MM.1S (cell line): ENCODE measurements at regions not wholly inside any gene's neighbourhood (a gene's known extent, or its start where the extent isn't known, plus 50 kb on each side); places are given as distances from the start of the nearest gene placed in this dataset.

Experiments used
- DNase-seq: peaks from one replicate; pipeline ENCODE4 v3.0.0-alpha.2; 2015
- H2AFZ ChIP-seq: fragments of 300-600 bp; sonication (generic); 2 replicates; pipeline ENCODE4 v1.6.0; 2016; ENCODE audit warnings: antibody characterized with exemption, low read length
- H3F3A ChIP-seq: fragments of 300-600 bp; sonication (generic); 2 replicates; pipeline ENCODE4 v1.6.1; 2016; ENCODE audit warnings: mild to moderate bottlenecking, antibody characterized with exemption, low read length, moderate library complexity, mixed read lengths; ENCODE audit not compliant: insufficient read depth
- H3K27ac ChIP-seq: fragments of 300-600 bp; sonication (generic); 2 replicates; pipeline ENCODE4 v1.5.1; 2016; ENCODE audit warnings: mild to moderate bottlenecking, low read length
- H3K27me3 ChIP-seq: fragments of 300-600 bp; sonication (generic); replicated peaks from 2 replicates; pipeline ENCODE4 v1.6.0; 2016; ENCODE audit warnings: low read length; ENCODE audit not compliant: insufficient read depth
- H3K36me3 ChIP-seq: fragments of 300-600 bp; sonication (generic); replicated peaks from 2 replicates; pipeline ENCODE4 v1.6.1; 2016; ENCODE audit warnings: mild to moderate bottlenecking, low read length, mixed read lengths; ENCODE audit not compliant: insufficient read depth
- H3K4me1 ChIP-seq: fragments of 300-600 bp; sonication (generic); 2 replicates; pipeline ENCODE4 v1.6.1; 2016; ENCODE audit warnings: low read length, mixed read lengths
- H3K4me2 ChIP-seq: fragments of 300-600 bp; sonication (generic); 2 replicates; pipeline ENCODE4 v1.6.0; 2016; ENCODE audit warnings: low read depth, low read length
- H3K4me3 ChIP-seq: fragments of 300-600 bp; sonication (generic); 2 replicates; pipeline ENCODE4 v1.5.1; 2016; ENCODE audit warnings: low read length, mixed read lengths
- H3K79me2 ChIP-seq: fragments of 300-600 bp; sonication (generic); 2 replicates; pipeline ENCODE4 v1.6.1; 2016; ENCODE audit warnings: mixed run types, low read length, mixed read lengths
- H3K9ac ChIP-seq: fragments of 300-600 bp; sonication (generic); 2 replicates; pipeline ENCODE4 v1.6.1; 2016; ENCODE audit warnings: low read length, mixed read lengths
- H3K9me2 ChIP-seq: fragments of 300-600 bp; sonication (generic); replicated peaks from 2 replicates; pipeline ENCODE4 v1.6.1; 2016; ENCODE audit warnings: mild to moderate bottlenecking, low read length, mixed read lengths; ENCODE audit not compliant: insufficient read depth
- H3K9me3 ChIP-seq: fragments of 300-600 bp; sonication (generic); replicated peaks from 2 replicates; pipeline ENCODE4 v1.6.1; 2016; ENCODE audit warnings: mild to moderate bottlenecking, low read length, mixed read lengths; ENCODE audit not compliant: insufficient read depth
- H4K20me1 ChIP-seq: fragments of 300-600 bp; sonication (generic); 2 replicates; pipeline ENCODE4 v1.6.1; 2016; ENCODE audit warnings: mild to moderate bottlenecking, low read length, moderate library complexity, mixed read lengths; ENCODE audit not compliant: insufficient read depth
- CTCF ChIP-seq: fragments of 300-600 bp; sonication (generic); IDR thresholded peaks from 2 replicates; pipeline ENCODE4 v1.5.1; 2016; ENCODE audit warnings: antibody characterized with exemption, low read length, mixed read lengths
- EZH2 ChIP-seq: fragments of 300-600 bp; sonication (generic); optimal IDR thresholded peaks from 2 replicates; pipeline ENCODE3; 2017; ENCODE audit warnings: low read depth, mild to moderate bottlenecking, antibody characterized with exemption, low read length, mixed read lengths
- EZH2phosphoT487 ChIP-seq: fragments of 300-600 bp; sonication (generic); IDR thresholded peaks from 2 replicates; pipeline ENCODE4 v1.6.1; 2018; ENCODE audit warnings: antibody characterized with exemption, low read length

DNA sequence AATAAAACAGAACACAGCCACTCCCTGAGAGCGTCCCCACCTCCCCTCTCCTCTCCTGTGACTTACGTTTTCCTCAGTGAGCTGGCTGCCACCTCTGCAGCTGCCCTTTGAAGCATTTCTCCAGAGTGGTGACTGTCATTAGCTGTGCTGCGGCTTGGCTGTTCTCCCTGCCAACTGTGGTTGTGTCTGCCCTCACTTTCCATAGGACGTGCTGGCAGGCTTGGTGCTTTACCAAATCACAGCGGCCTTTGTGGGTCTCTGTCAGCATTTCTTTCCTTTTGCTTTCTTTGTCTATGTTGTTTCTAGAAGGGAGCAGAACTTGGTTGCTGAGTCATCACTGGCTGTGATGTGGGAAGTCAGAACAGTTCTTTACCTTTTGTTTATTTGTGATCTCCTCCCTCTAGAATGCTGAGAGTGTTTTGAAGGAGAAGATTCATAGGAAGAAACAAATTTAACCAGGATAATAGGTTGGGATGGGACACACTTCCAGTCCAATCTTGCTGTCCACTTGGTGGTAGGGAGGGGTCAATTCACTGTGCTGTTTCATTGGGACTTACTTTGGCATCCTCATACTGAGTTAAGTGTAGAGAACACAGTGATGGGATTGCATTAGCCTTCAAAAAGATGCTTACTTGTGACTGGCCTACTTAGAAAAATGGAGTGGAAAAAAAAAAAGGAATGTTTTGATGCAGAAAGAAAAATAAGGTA, 88.2 kb downstream of the TMX1 start:
- no peak overlapping the region for H3K4me3 ChIP-seq
- peak overlapping the region; percentile 47 for H3K4me2 ChIP-seq
- peaks cover 4% of the 10 kb centered on the region; the same call in 1 of the 2 replicates for H3K4me1 ChIP-seq
- no peaks in the 10 kb centered on the region for H3F3A ChIP-seq
- no peaks in the 10 kb centered on the region for H3K36me3 ChIP-seq
- no peak overlapping the region for H3K9ac ChIP-seq
- peak overlapping the region; percentile 53; the same call in 1 of the 2 replicates for H2AFZ ChIP-seq
- H3K9me2 ChIP-seq, result no peaks in the 10 kb centered on the region
- H4K20me1 ChIP-seq, result no peaks in the 10 kb centered on the region
- H3K27ac ChIP-seq, result no peak overlapping the region; the same call in 1 of the 2 replicates
- no peak for TF ChIP-seq CTCF
- no peaks in the 10 kb centered on the region for H3K79me2 ChIP-seq
- H3K9me3 ChIP-seq, result no peaks in the 10 kb centered on the region
- H3K27me3 ChIP-seq, result no peaks in the 10 kb centered on the region
- peak; percentile 56 for DNase-seq

- no peak overlapping the region for H3K4me3 ChIP-seq
- H3K4me2 ChIP-seq, result no peak overlapping the region
- H4K20me1 ChIP-seq, result no peaks in the 10 kb centered on the region
- peaks cover 4% of the 10 kb centered on the region; the same call in 1 of the 2 replicates for H3K4me1 ChIP-seq
- no peaks in the 10 kb centered on the region for H3K79me2 ChIP-seq
- no peak overlapping the region for H2AFZ ChIP-seq
- H3F3A ChIP-seq, result no peaks in the 10 kb centered on the region
- H3K36me3 ChIP-seq, result no peaks in the 10 kb centered on the region
- TF ChIP-seq EZH2, result no peak
- no peak for TF ChIP-seq CTCF
- no peak for TF ChIP-seq EZH2phosphoT487
- H3K9ac ChIP-seq, result no peak overlapping the region
- no peak overlapping the region for H3K27ac ChIP-seq
- H3K27me3 ChIP-seq, result no peaks in the 10 kb centered on the region
- no peaks in the 10 kb centered on the region for H3K9me2 ChIP-seq
- no peak for DNase-seq
- H3K9me3 ChIP-seq, result no peaks in the 10 kb centered on the region
Measured at GRCh38 chr14:51328772-51329353, 88.8 kb downstream of the TMX1 start.

- Histone ChIP-seq H3K9me2 (no peaks in the 10 kb centered on the region), H3K9ac (no peak overlapping the region), H3F3A (no peaks in the 10 kb centered on the region), H3K4me3 (no peak overlapping the region), H3K4me2 (no peak overlapping the region), H3K27me3 (no peaks in the 10 kb centered on the region), H2AFZ (no peak overlapping the region), H4K20me1 (no peaks in the 10 kb centered on the region), H3K79me2 (no peaks in the 10 kb centered on the region), H3K27ac (no peak overlapping the region), H3K4me1 (peaks cover 4% of the 10 kb centered on the region; the same call in 1 of the 2 replicates), H3K9me3 (no peaks in the 10 kb centered on the region), H3K36me3 (no peaks in the 10 kb centered on the region)
- TF ChIP-seq EZH2 (no peak), EZH2phosphoT487 (no peak), CTCF (no peak)
- DNase-seq, result no peak
Measured at GRCh38 chr14:51331486-51332367, 91.7 kb downstream of the TMX1 start.
